ENCODE measurements at regions not wholly inside any gene's neighbourhood (a gene's known extent, or its start where the extent isn't known, plus 50 kb on each side); places are given as distances from the start of the nearest gene placed in this dataset.
"Not testable (repeated sequence)": the region's sequence is repeated elsewhere in the genome, so short reads cannot be mapped to it uniquely, and the experiment has no call there.

DNA sequence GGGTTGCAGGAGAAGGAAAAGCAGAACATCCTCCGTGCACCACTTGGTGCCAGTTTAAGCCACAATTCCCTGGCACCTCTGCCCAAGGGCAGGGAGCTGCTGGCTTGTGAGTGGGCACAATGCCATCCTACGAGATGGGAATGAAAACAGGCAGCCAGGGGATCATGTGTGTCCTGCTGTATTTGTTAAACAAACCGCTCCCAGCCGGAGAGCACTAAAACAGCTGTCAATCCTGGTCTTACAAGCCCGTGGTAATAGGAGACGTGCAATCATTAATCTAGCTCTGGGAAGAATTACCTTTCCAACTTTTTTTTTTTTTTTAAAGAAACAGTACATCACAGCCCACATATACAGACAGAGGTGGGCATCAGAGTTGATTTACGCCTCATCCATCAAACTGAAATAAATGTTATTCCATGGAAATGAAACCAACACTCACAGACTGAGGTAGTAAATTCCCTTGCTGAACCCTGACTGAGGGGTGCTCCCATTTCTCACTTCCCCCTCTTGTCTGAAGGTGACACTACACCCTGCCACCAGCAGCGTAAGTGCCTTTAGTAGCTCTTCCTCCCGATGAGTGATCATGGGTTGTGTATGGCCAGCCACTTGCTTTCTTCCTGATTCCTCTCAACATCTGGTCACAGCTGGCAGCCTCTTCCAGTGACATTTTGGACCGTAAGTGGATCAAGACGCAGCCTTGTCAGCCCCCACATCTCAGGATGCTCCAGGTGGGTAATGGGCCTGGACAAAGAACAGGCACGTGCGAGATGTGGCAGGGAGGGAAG, 143.8 kb downstream of the TEX36 start:
- no peaks in the 10 kb centered on the region for H3K9me3 ChIP-seq (ENCODE audit: control insufficient read depth, insufficient read depth, low read depth, low read length)
- H3K4me1 ChIP-seq (ENCODE audit: control insufficient read depth, insufficient read depth, low read length) = no peaks in the 10 kb centered on the region
- H3K27ac ChIP-seq (ENCODE audit: low read depth, low read length) = no peak overlapping the region

DNA sequence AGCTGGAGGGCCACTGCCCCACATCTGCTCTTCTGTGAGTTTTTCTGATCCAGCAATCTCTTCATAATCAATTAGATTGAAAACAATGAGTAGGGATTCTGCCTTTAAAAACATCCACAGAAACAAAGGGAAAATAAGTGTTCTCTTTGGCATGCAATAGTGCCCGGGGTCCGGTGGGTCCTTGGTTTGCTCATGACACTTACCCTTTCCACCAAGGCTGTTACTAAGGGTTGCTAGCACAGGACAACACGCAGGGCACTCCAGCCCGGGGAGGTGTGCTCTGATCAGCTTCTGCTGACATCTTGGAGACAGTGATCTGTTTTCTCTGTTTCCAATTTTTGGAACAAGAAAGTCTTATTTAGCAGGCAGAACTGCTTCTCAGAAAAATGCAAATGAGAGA, 146.7 kb downstream of the TEX36 start:
- Histone ChIP-seq H3K27ac (ENCODE audit: low read depth, low read length) (no peak overlapping the region), H3K9ac (ENCODE audit: low read length) (no peak overlapping the region), H3K9me3 (ENCODE audit: control insufficient read depth, insufficient read depth, low read depth, low read length) (no peaks in the 10 kb centered on the region), H3K4me3 (ENCODE audit: low read depth, low read length) (no peak overlapping the region), H3K27me3 (ENCODE audit: control insufficient read depth, insufficient read depth, low read length) (no peaks in the 10 kb centered on the region), H3K4me1 (ENCODE audit: control insufficient read depth, insufficient read depth, low read length) (no peaks in the 10 kb centered on the region), H3K36me3 (ENCODE audit: control insufficient read depth, insufficient read depth, low read length) (no peaks in the 10 kb centered on the region)

More for the DNA sequence above, 143.8 kb downstream of the TEX36 start:
- H3K4me3 ChIP-seq (ENCODE audit: low read depth, low read length) = no peak overlapping the region
- no peak overlapping the region for H3K9ac ChIP-seq (ENCODE audit: low read length)
- H3K27me3 ChIP-seq (ENCODE audit: control insufficient read depth, insufficient read depth, low read length) = no peaks in the 10 kb centered on the region
- no peaks in the 10 kb centered on the region for H3K36me3 ChIP-seq (ENCODE audit: control insufficient read depth, insufficient read depth, low read length)

DNA sequence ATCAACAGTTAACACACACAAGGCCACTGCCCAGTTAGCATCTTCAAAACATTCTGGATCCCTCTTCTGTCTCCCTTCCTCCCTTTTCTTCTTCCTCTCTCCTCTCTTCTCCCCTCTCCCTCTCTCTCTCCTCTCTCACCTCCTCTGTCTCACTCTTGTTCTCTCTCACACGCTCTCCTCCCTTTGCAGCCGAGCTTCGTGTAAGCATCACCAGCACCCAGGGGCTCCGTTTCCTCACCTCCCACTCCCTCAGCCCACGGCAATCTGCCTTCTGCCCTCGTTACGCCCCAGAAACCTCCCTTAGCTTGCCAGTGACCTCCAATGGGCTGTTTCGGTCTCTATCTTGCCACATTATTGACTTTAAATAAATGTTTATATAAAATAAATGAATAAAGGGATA, 147.4 kb downstream of the TEX36 start:
- H3K4me3 ChIP-seq (ENCODE audit: low read depth, low read length) = no peak overlapping the region
- no peaks in the 10 kb centered on the region for H3K36me3 ChIP-seq (ENCODE audit: control insufficient read depth, insufficient read depth, low read length)
- no peak overlapping the region for H3K9ac ChIP-seq (ENCODE audit: low read length)
- no peaks in the 10 kb centered on the region for H3K27me3 ChIP-seq (ENCODE audit: control insufficient read depth, insufficient read depth, low read length)
- H3K9me3 ChIP-seq (ENCODE audit: control insufficient read depth, insufficient read depth, low read depth, low read length) = no peaks in the 10 kb centered on the region
- no peak overlapping the region for H3K27ac ChIP-seq (ENCODE audit: low read depth, low read length)
- H3K4me1 ChIP-seq (ENCODE audit: control insufficient read depth, insufficient read depth, low read length) = no peaks in the 10 kb centered on the region

DNA sequence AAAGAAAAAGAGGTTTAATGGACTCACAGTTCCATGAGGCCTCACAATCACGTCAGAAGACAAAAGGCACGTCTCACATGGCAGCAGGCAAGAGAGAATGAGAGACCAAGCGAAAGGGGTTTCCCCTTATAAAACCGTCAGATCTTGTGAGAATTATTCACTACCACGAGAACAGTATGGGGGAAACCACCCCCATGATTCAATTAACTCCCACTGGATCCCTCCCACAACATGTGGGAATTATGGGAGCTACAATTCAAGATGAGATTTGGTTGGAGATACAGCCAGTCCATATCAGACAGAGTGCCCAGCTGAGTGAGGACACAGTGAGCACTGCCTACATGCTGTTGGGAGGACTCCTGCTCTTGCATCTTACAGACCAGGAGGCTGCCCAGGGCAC, 148.4 kb downstream of the TEX36 start:
- no peak overlapping the region for H3K27ac ChIP-seq (ENCODE audit: low read depth, low read length)
- H3K4me3 ChIP-seq (ENCODE audit: low read depth, low read length) = no peak overlapping the region
- H3K36me3 ChIP-seq (ENCODE audit: control insufficient read depth, insufficient read depth, low read length) = no peaks in the 10 kb centered on the region
- no peaks in the 10 kb centered on the region for H3K9me3 ChIP-seq (ENCODE audit: control insufficient read depth, insufficient read depth, low read depth, low read length)
- H3K9ac ChIP-seq (ENCODE audit: low read length) = no peak overlapping the region
- no peaks in the 10 kb centered on the region for H3K27me3 ChIP-seq (ENCODE audit: control insufficient read depth, insufficient read depth, low read length)
- H3K4me1 ChIP-seq (ENCODE audit: control insufficient read depth, insufficient read depth, low read length) = no peaks in the 10 kb centered on the region

DNA sequence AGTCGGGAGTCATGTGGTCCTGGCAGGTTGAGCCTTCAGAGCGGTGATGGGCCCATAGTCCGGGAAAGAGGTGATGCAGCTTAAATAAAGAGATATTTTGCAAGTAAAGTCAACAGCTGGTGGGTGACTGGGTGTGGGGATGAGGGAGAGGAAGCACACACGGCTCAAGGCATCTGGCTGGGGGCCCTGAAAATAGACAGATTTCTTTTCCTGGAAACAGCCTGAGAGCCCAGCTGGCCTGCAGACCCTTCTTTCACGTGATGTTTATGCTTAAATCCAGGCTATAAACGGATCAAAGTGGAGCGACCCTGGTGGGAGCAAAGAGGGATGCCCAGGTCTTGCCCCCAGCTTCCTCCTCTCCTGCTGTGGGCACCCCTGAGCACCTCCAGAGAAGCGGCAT, 149.1 kb downstream of the TEX36 start:
- no peaks in the 10 kb centered on the region for H3K36me3 ChIP-seq (ENCODE audit: control insufficient read depth, insufficient read depth, low read length)
- no peaks in the 10 kb centered on the region for H3K9me3 ChIP-seq (ENCODE audit: control insufficient read depth, insufficient read depth, low read depth, low read length)
- no peak overlapping the region for H3K9ac ChIP-seq (ENCODE audit: low read length)
- no peaks in the 10 kb centered on the region for H3K27me3 ChIP-seq (ENCODE audit: control insufficient read depth, insufficient read depth, low read length)
- no peak overlapping the region for H3K27ac ChIP-seq (ENCODE audit: low read depth, low read length)
- H3K4me1 ChIP-seq (ENCODE audit: control insufficient read depth, insufficient read depth, low read length) = no peaks in the 10 kb centered on the region
- H3K4me3 ChIP-seq (ENCODE audit: low read depth, low read length) = no peak overlapping the region

DNA sequence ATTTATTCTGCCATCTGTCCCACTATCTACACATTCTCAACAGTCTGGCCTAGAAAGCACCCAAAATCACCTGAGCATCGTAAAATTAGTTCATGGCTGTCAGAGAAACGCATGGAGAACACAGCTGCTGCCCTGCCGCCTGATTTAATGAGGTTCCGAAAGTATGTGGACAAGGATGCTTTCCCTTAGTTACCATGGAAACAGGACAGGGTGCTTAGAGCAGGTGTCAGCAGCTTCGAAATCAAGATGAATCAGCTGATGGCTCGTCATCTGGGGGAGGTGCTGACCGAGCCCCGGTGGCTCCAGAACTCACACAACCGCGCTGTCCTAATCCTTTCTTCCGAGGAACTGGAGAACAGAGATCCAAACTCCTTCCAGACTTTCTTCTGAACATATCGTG, 151.5 kb downstream of the TEX36 start:
- H3K9me3 ChIP-seq (ENCODE audit: control insufficient read depth, insufficient read depth, low read depth, low read length) = no peaks in the 10 kb centered on the region
- no peak overlapping the region for H3K4me3 ChIP-seq (ENCODE audit: low read depth, low read length)
- H3K4me1 ChIP-seq (ENCODE audit: control insufficient read depth, insufficient read depth, low read length) = no peaks in the 10 kb centered on the region
- H3K9ac ChIP-seq (ENCODE audit: low read length) = no peak overlapping the region
- H3K27ac ChIP-seq (ENCODE audit: low read depth, low read length) = no peak overlapping the region
- no peaks in the 10 kb centered on the region for H3K36me3 ChIP-seq (ENCODE audit: control insufficient read depth, insufficient read depth, low read length)
- H3K27me3 ChIP-seq (ENCODE audit: control insufficient read depth, insufficient read depth, low read length) = no peaks in the 10 kb centered on the region

DNA sequence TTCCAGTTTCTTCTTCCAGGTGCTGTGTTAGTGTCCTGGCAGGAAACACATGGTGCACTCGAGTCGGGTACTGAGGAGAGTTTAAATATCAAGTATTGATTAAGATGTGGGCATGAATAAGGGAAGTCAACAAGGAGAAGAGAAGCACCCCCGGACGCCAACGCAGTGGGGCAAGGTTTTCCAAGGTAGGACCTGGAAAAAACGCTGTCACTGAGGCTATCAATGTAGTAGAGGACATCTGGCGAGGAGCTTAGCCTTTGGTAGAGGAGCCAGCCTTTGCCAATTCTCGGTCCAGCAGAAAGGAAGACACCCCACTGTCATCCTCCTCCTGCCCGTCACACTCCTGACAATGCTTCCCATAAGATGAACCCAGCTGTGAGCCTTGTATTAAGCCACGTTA, 159.6 kb downstream of the TEX36 start:
- Histone ChIP-seq H3K27me3 (ENCODE audit: control insufficient read depth, insufficient read depth, low read length) (no peaks in the 10 kb centered on the region), H3K27ac (ENCODE audit: low read depth, low read length) (no peak overlapping the region), H3K4me1 (ENCODE audit: control insufficient read depth, insufficient read depth, low read length) (no peaks in the 10 kb centered on the region), H3K9me3 (ENCODE audit: control insufficient read depth, insufficient read depth, low read depth, low read length) (peaks cover 7% of the 10 kb centered on the region), H3K9ac (ENCODE audit: low read length) (no peak overlapping the region), H3K4me3 (ENCODE audit: low read depth, low read length) (no peak overlapping the region), H3K36me3 (ENCODE audit: control insufficient read depth, insufficient read depth, low read length) (no peaks in the 10 kb centered on the region)

DNA sequence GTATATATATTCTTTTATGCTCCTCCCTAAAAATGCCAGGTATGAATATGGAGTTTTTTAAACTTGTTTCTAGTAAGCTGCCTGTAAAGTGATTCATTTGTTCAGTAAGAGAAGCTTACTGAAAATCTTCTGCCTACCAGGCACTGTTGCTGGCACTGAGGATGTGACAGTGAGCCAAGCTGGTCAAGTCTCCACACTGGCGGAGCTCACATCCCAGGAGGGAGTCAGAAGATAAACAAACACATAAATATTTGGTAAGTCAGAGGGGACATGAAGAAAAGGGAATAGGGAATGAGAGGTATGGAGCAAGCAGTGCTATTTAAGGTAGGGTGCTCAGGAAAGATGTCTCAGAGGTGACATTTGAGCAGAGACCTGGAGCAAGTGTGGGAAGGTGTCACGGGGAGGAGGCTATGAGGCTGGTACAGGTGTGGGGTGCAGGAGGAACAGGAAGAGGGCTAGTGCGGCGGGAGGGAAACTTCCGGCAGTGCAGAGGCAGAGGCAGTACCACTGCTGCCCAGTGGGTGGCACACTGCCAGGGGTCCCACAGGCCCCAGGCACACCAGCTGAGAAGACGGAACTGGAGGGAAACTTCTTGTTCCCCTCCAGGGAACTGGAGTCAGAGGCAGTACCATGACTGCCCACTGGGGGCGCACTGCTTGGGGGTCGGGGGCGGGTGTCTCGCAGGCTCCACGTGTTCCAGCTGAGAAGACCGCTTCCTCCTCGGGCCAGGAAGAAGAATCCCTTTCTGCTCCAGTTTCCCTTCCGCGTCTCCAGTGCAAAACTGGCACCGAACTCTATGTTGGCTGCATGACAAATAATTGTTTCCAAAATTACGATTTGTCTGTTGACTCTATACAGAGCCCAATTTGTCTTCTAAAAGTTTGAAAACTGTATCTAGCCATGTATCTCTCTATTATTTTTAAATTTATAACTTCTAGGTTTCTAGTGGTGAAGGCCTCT, 161.0 kb downstream of the TEX36 start:
- Histone ChIP-seq H3K36me3 (ENCODE audit: control insufficient read depth, insufficient read depth, low read length) (no peaks in the 10 kb centered on the region), H3K27me3 (ENCODE audit: control insufficient read depth, insufficient read depth, low read length) (no peaks in the 10 kb centered on the region), H3K9ac (ENCODE audit: low read length) (no peak overlapping the region), H3K4me1 (ENCODE audit: control insufficient read depth, insufficient read depth, low read length) (no peaks in the 10 kb centered on the region), H3K4me3 (ENCODE audit: low read depth, low read length) (no peak overlapping the region), H3K27ac (ENCODE audit: low read depth, low read length) (no peak overlapping the region), H3K9me3 (ENCODE audit: control insufficient read depth, insufficient read depth, low read depth, low read length) (peaks cover 9% of the 10 kb centered on the region)

DNA sequence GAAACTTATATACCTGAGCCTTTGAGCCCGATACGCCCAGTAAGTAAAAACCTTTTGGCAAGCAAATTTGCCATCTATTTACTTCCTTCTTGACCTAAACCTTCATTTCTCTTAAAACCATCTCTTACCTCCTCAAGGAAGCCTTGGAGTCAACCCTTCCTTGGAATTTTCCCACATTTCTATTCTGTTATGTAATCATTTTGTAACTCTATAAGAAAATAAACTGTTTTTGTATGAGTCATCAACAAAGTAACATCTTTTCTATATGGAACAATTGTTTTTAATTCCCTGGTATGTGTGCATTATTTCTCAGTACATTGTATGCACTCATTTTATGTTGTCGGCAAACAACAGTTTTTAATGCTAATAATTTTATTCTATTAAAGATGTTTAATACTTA, 162.0 kb downstream of the TEX36 start:
- H3K36me3 ChIP-seq (ENCODE audit: control insufficient read depth, insufficient read depth, low read length) = no peaks in the 10 kb centered on the region
- H3K4me3 ChIP-seq (ENCODE audit: low read depth, low read length) = no peak overlapping the region
- H3K4me1 ChIP-seq (ENCODE audit: control insufficient read depth, insufficient read depth, low read length) = no peaks in the 10 kb centered on the region
- H3K9ac ChIP-seq (ENCODE audit: low read length) = no peak overlapping the region
- H3K27me3 ChIP-seq (ENCODE audit: control insufficient read depth, insufficient read depth, low read length) = no peaks in the 10 kb centered on the region
- peaks cover 10% of the 10 kb centered on the region for H3K9me3 ChIP-seq (ENCODE audit: control insufficient read depth, insufficient read depth, low read depth, low read length)
- no peak overlapping the region for H3K27ac ChIP-seq (ENCODE audit: low read depth, low read length)

DNA sequence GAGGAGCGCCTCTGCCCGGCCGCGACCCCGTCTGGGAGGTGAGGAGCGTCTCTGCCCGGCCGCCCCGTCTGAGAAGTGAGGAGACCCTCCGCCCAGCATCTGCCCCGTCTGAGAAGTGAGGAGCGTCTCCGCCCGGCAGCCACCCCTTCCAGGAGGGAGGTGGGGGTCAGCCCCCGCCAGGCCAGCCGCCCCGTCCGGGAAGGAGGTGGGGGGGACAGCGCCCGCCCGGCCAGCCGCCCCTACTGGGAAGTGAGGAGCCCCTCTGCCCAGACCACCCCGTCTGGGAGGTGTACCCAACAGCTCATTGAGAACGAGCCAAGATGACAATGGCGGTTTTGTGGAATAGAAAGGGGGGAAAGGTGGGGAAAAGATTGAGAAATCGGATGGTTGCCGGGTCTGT, 164.6 kb downstream of the TEX36 start:
- not testable (repeated sequence) for H3K4me3 ChIP-seq (ENCODE audit: low read depth, low read length); H3K9ac ChIP-seq (ENCODE audit: low read length); H3K27ac ChIP-seq (ENCODE audit: low read depth, low read length); H3K27me3 ChIP-seq (ENCODE audit: control insufficient read depth, insufficient read depth, low read length); H3K36me3 ChIP-seq (ENCODE audit: control insufficient read depth, insufficient read depth, low read length)
- H3K4me1 ChIP-seq (ENCODE audit: control insufficient read depth, insufficient read depth, low read length) = peaks cover 20% of the 10 kb centered on the region
- peaks cover 10% of the 10 kb centered on the region for H3K9me3 ChIP-seq (ENCODE audit: control insufficient read depth, insufficient read depth, low read depth, low read length)

DNA sequence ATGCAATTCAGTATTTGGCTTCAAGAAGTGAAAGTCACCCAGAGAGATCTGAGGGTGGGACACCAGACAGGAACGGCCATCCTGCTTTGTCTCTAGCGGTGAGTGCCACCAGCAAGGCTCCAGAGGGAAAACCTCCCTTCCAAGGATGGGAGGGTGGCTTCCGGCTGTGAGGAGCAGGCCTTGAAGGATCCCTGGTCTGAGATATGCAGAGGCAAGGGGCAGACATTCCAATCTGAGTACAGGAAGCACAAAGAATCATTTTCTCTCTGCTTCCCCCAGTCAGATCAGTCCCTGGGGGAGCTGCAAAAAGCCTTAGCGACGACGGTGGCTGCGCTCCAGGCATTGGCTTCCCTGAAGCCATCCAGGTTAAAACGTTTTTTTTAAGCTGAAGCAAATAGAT, 167.4 kb downstream of the TEX36 start:
- no peaks in the 10 kb centered on the region for H3K27me3 ChIP-seq (ENCODE audit: control insufficient read depth, insufficient read depth, low read length)
- peaks cover 20% of the 10 kb centered on the region for H3K4me1 ChIP-seq (ENCODE audit: control insufficient read depth, insufficient read depth, low read length)
- no peak overlapping the region for H3K27ac ChIP-seq (ENCODE audit: low read depth, low read length)
- H3K36me3 ChIP-seq (ENCODE audit: control insufficient read depth, insufficient read depth, low read length) = no peaks in the 10 kb centered on the region
- no peak overlapping the region for H3K4me3 ChIP-seq (ENCODE audit: low read depth, low read length)
- no peak overlapping the region for H3K9ac ChIP-seq (ENCODE audit: low read length)
- H3K9me3 ChIP-seq (ENCODE audit: control insufficient read depth, insufficient read depth, low read depth, low read length) = peaks cover 17% of the 10 kb centered on the region

Measured in HUES6 (cell line).